ENCODE measurements at regions not wholly inside any gene's neighbourhood (a gene's known extent, or its start where the extent isn't known, plus 50 kb on each side); places are given as distances from the start of the nearest gene placed in this dataset.
"Not testable (repeated sequence)": the region's sequence is repeated elsewhere in the genome, so short reads cannot be mapped to it uniquely, and the experiment has no call there.

DNA sequence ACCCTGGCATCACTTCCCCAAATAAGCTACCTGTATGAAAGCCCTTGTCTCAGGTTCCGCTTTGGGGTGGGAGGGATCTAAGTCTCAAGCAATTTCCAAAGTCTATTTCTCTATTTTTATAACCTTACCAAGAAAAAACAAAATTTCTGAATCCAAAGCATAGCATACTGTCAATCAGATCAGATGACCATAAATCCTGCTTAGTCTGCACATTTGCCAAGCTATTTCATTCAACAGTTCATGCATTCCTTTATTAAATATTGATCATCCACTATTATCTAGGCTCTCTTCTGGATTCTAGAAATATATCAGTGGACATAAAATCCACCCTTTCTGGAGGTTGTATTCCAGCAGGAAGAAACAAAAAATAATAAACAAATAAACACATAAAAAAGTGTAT lies 263.5 kb upstream of the USP15 start:
- DNase-seq: no peak

DNA sequence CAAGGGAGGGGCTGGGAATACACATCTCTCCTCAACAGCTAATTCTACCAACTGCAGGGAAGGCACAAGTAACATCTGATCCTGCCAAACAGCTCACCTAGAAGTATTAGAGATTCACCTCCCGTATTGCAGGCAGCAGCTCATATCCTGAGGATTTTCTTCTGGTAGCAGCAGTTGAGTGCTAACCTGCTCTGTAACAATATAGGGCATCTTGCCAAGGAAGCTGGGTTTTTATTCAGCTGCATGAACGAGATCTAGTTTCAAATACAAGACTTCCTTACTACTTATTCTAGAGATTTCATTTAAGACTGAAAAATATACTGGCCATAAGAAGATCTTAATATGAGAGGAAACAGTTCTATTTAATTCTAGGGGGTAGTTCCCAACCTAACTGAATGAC lies 261.4 kb upstream of the USP15 start:
- no peak for DNase-seq

GRCh38 chr12:61999311-61999710 lies 260.9 kb upstream of the USP15 start:
- no peak for DNase-seq

GRCh38 chr12:62001424-62001823 lies 258.8 kb upstream of the USP15 start:
- no peak for DNase-seq

DNA sequence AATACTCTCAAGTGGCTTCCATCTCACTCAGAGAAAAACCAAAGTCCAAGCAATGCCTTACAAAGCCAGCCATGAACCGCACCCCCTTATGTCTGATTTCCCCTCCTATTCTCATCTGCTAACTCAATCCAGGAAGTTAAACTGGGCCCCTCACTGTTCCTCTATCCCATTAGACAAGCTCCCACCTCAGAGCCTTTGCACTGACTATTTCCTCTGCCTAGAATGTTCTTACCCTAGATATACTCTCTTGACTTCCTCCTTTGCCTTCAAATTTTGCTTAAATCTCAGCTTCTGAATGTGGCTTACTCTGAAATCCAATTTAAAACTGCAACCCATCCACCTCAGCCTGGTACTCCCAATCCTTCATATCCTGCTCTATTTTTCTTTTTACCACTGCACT lies 257.0 kb upstream of the USP15 start:
- DNase-seq: no peak

DNA sequence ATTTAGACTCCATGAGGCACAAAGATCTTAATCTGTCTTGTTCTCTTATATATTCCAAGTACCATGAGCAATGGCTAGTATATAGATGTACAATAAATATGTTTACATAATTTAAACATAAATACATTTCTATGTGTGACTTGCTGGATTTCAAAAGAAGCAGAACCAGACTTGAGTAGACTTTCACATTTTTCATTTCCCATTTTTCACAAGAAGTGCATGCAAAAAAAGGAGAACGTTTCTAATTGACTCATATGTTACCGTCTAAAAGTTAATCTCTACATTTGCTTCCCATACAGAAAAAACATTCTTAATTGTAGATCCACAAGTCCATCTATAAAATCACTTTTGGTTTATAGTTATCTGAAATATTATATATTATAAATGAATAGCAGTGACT lies 256.5 kb upstream of the USP15 start:
- DNase-seq: no peak

DNA sequence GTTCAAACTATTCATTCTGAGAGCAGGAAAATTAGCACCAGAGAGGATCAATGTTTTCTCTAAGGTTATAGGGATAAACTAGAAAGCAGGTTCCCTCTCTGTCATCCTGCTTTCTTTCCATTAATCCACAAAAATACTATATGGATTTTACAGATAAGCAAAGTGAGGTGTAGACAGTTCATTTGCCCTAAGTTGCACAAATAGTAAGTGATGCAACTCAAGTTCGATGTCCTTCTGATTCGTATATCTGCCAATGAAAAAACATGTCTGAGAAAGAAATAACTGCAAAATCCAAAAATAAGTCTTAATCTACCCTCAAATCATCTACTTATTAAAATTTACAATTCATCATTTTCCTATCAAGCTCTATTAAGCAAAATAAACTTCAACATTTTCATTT lies 254.6 kb upstream of the USP15 start:
- no peak for DNase-seq

- DNase-seq: no peak
Observed at GRCh38 chr12:62006076-62006732, 254.0 kb upstream of the USP15 start.

DNA sequence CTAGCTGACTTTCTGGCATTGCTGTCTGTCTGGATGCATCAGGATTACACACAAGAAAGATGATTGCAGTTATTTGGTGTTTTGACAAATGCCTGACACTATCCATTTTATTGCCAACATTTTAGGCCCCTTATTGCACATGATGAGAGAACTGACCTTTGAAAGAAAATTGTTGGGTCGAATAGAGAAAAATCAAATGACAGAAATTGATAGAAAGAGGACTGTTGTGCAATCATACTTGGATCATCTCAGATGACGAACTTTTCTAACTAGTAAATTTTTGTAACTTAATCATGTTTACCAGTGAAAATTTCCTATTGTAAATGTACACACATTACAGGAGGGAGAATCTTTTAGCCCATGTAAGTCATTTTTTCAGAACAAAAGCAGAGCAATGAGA lies 251.5 kb upstream of the USP15 start:
- DNase-seq: no peak

DNA sequence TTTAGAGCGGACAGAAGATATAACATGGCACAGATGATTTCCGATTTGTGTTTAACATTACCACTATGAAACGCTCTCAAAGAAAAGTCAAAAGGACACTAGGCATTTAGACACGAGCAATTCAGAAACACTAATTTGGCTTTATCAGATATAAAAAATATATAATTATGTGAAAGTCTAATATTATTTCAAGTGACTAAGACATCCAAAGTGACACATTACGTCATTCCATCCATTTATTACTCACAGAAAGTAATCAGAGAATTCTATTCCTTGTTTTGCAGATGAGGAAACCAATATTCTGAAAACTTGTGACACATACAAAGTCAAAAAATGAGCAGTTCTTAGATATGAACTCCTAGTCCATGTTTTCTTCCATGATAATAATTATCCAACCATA lies 250.8 kb upstream of the USP15 start:
- DNase-seq: no peak

- DNase-seq: not testable (repeated sequence)
Observed at GRCh38 chr12:62010331-62010906, 249.8 kb upstream of the USP15 start.

DNA sequence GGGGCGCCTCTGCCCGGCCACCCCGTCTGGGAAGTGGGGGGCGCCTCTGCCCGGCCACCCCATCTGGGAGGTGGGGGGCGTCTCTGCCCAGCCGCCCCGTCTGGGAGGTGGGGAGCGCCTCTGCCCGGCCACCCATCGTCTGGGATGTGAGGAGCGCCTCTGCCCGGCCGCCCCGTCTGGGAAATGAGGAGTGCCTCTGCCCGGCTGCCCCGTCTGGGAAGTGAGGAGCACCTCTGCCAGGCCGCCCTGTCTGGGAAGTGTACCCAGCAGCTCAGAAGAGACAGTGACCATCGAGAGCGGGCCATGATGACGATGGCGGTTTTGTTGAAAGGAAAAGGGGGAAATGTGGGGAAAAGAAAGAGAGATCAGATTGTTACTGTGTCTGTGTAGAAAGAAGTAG lies 249.2 kb upstream of the USP15 start:
- DNase-seq: not testable (repeated sequence)

DNA sequence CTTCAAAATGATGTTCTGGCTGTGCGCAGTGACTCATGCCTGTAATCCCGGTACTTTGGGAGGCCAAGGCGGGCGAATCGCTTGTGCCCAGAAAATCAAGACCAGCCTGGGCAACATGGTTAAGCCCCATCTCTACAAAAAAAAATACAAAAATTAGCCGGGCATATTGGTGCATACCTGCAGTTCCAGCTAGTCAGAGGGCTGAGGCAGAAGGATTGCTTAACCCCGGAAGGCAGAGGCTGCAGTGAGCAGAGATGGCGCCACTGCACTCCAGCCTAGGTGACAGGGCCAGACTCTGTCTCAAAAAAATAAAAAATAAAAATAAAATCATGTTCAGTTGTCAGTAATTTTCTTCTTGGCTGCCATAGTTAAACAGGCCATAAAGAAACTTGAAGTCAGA lies 245.9 kb upstream of the USP15 start:
- DNase-seq: no peak

DNA sequence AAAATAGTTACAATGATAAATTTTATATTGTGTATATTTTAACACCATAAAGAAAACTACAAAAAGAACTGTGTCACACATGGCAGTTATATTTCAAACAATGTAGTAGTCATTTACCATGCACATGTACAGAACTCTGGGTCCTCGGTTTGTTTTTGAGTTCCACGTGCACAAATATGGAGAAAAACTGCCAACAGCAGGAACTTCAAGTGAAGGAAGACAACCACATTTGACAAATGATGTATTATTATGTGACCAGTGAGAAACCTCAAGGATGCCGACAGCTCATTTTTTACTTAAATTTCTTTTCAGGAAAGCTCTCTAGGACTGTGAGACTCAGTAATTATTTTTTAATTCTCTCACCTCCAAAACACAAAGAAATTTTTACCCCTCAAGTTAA lies 244.2 kb upstream of the USP15 start:
- no peak for DNase-seq

DNA sequence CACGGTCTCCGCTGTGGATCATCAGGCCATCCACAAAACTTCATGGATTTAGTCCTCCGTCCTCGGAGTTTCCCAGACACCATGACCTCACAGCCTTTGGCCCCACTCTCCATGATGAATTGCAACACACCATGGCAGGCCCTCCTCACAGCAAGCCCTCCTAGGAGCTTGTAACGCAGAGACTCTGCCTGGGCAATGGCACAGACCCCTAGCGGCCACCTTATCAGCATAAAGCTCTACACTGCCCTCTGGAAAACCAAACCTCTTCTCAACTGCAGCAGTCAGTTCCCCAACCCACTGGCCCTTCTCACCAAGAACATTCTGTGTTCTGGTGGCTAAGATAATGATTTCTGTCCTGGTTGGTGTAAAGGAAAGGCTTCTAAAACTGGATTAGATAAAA lies 238.4 kb upstream of the USP15 start:
- no peak for DNase-seq

- no peak for DNase-seq
Observed at GRCh38 chr12:62028536-62028935, 231.7 kb upstream of the USP15 start.

DNA sequence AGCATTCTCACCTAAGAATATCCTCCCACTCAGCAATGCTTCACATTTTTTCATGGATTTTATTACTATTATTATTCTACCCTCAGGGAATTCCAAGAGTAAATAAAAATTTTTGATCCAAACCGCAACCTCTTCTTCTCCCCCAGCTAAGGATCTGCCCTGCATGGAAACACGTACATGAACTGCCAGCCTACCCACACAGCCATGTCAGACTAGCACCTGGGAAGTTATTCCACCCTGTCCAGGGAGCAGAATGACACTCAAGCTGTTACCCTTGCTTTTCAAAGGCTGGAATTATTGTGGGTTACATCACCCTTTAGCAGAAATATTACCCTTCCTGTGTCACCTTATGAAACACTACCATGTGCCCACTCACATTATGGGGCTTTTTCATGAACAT lies 227.3 kb upstream of the USP15 start:
- DNase-seq: no peak

DNA sequence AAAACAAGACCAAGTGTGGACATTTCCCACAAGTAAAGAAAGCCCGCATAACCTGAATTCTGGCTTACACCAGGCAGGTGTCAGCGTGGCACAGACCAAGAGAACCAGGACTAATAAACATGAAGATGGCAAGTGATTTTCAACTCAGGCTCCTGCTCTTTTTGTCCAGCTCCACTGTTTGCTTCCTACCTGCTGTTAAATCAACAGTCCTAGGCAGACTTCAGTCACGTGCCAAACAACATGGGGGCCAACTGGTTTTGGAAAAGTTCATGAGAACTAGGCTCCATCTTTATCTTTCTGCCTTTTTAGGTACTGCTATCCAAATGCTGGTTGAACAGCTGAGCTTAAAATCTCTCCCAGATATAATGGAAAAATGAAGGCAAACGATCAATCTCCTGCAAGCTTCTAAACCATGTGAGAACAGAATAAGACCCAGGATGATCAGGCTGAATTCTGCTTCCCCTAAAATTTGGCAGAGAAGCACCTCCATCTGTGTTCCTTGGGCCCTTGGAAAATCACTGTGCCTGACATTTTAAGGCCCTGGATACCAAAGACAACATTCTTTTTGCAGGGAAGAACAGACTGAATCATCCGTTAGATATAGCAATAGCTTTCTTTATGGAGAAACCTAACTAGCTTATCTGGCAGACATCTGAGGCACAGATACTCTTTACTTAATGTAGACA lies 215.6 kb upstream of the USP15 start:
- no peak for DNase-seq

DNA sequence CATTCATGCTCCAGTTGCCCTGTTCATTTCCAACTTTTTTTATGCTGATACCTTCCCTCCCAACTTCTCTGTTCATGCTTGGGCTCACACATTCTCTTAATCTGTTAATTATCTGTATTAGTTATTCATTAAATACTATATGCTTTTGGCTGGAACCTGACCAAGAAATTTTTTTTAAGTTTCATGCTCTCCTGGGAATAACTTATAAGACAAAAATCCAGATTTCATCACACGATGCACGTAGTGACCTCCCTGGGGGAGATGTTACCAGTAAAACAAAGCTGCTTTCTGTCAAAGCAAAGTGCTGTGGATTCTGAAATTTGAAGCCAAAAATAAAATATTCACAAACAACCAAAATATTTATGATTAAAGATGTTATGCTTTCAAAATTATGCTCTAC lies 215.0 kb upstream of the USP15 start:
- DNase-seq: no peak

DNA sequence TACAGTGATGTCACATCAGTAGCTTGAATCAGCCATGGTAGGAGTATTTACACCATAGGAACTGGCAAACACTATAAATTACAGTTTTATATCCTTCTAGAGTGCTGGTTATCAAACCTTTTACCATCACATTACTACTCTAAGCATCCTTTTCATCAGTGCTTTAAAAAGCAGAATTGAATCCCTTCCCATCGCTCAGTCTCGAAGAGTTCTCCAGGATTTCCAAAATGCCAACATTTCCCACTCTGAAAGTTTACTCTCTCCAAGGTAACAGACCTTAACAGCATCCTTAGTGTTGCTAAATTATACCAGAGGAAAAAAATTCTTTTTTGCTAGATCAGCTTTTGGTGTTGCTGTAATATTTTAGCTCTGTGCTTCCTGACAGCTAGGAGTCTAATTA lies 209.4 kb upstream of the USP15 start:
- no peak for DNase-seq

GRCh38 chr12:62069976-62070375 lies 190.2 kb upstream of the USP15 start:
- no peak for DNase-seq

DNA sequence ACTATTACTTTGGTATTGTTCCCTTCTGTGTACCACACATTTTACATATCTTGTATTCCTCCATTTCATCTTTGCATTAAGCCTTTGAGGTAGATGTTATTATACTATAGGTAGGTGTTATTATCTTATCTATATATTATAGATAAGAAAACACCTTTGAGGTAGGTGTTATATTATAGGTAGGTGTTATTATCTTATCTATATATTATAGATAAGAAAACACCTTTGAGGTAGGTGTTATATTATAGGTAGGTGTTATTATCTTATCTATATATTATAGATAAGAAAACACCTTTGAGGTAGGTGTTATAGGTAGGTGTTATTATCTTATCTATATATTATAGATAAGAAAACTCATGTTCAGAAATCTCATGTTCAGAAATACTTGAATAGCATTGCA lies 187.0 kb upstream of the USP15 start:
- DNase-seq: not testable (repeated sequence)

- DNase-seq: no peak
Observed at GRCh38 chr12:62075870-62076269, 184.3 kb upstream of the USP15 start.

- no peak for DNase-seq
Observed at GRCh38 chr12:62078020-62078419, 182.2 kb upstream of the USP15 start.

- DNase-seq: no peak
Observed at GRCh38 chr12:62082448-62082847, 177.8 kb upstream of the USP15 start.

Measured in NCI-H187 treated with DMSO at 0.1 percent for 48 hours (cell line).